Left lung (tissue), 4 donors: ENCODE measurements at regions not wholly inside any gene's neighbourhood (a gene's known extent, or its start where the extent isn't known, plus 50 kb on each side); places are given as distances from the start of the nearest gene placed in this dataset.
A peak's percentile ranks its signal among the peaks of the same experiment; 100 is the strongest.

Source experiments
- ATAC-seq: fragments of 200-7000 bp; cut with Tn5 transposase; one replicate; pipeline ENCODE4 v1.9.1; 2020; ENCODE audit warnings: moderate library complexity
- DNase-seq, 4 donors: peaks; one replicate each; pipeline ENCODE4 v3.0.0-alpha.2; 2013 to 2020
- H3K27ac ChIP-seq, 2 donors: fragments of 200-600 bp; sonication (generic) in 1 of 2; one replicate each; pipeline versions ENCODE4 v1.5.0 to v1.8.0; 2020 to 2021
- H3K27me3 ChIP-seq, 2 donors: fragments of 200-600 bp; sonication (generic) in 1 of 2; one replicate each; pipeline versions ENCODE4 v1.5.0 to v1.8.0; 2020 to 2021
- H3K36me3 ChIP-seq, 2 donors: fragments of 200-600 bp; sonication (generic) in 1 of 2; one replicate each; pipeline versions ENCODE4 v1.5.0 to v1.8.0; 2020 to 2021
- H3K4me1 ChIP-seq, 2 donors: fragments of 200-600 bp; one replicate each; pipeline ENCODE4 v1.8.0; 2021
- H3K4me3 ChIP-seq, 2 donors: fragments of 200-600 bp; sonication (generic) in 1 of 2; one replicate each; pipeline versions ENCODE4 v1.5.0 to v1.8.0; 2020 to 2021; ENCODE audit warnings: mild to moderate bottlenecking in 1 of 2
- H3K9me3 ChIP-seq, 2 donors: fragments of 200-600 bp; sonication (generic) in 1 of 2; one replicate each; pipeline versions ENCODE4 v1.5.0 to v1.8.0; 2020 to 2021
- CTCF ChIP-seq, 2 donors: fragments of 200-600 bp; sonication (generic) in 1 of 2; IDR thresholded peaks; one replicate each; pipeline versions ENCODE4 v1.5.0 to v1.8.0; 2021; ENCODE audit warnings: antibody characterized with exemption in 2 of 2
- intact Hi-C, 2 donors: fragments of 100-400 bp; cut with DNase I; formaldehyde crosslinking; loops; one replicate each; pipeline versions ENCODE4 v1.11.2 to v1.14.2; 2022
- donor health status: DM: no; HTN: yes; CAD: no.
- donor health status: DM: no; HTN: no; CAD: no.

- DNase-seq: no peak
Observed at GRCh38 chr14:58725226-58725625, 87.5 kb downstream of the DACT1 start.

GRCh38 chr14:58725871-58726270 lies 88.1 kb downstream of the DACT1 start:
- TF ChIP-seq CTCF (IDR thresholded peaks at IDR 0.05): no peak

More at GRCh38 chr14:58725226-58725625, 87.5 kb downstream of the DACT1 start:
- no peak overlapping the region for H3K4me3 ChIP-seq
- H3K36me3 ChIP-seq: no peaks in the 10 kb centered on the region
- no peak for ATAC-seq
- no peaks in the 10 kb centered on the region for H3K27me3 ChIP-seq
- intact Hi-C loops: no loop called here
- H3K4me1 ChIP-seq: no peaks in the 10 kb centered on the region
- no peak overlapping the region for H3K27ac ChIP-seq
- H3K9me3 ChIP-seq: no peaks in the 10 kb centered on the region
- no peak for TF ChIP-seq CTCF (IDR thresholded peaks at IDR 0.05)

GRCh38 chr14:58730792-58731464 lies 93.2 kb downstream of the DACT1 start:
- Histone ChIP-seq H3K4me1 (peaks cover 0 to 4% of the 10 kb centered on the region in 2 donors), H3K27me3 (no peaks in the 10 kb centered on the region), H3K36me3 (no peaks in the 10 kb centered on the region), H3K27ac (peak overlapping the region in 1 of 2 donors; percentile 28), H3K9me3 (no peaks in the 10 kb centered on the region), H3K4me3 (no peak overlapping the region)
- DNase-seq (no peak), ATAC-seq (peak; percentile 27)
- TF ChIP-seq CTCF (IDR thresholded peaks at IDR 0.05): no peak
- intact Hi-C loops: no loop called here

More at GRCh38 chr14:58725871-58726270, 88.1 kb downstream of the DACT1 start:
- intact Hi-C loops: no loop called here
- no peaks in the 10 kb centered on the region for H3K9me3 ChIP-seq
- no peak for DNase-seq
- no peaks in the 10 kb centered on the region for H3K4me1 ChIP-seq
- H3K27ac ChIP-seq: no peak overlapping the region
- no peak overlapping the region for H3K4me3 ChIP-seq
- no peak for ATAC-seq
- no peaks in the 10 kb centered on the region for H3K27me3 ChIP-seq
- H3K36me3 ChIP-seq: no peaks in the 10 kb centered on the region

- Histone ChIP-seq H3K27ac (peak overlapping the region in 1 of 2 donors; percentile 28), H3K4me3 (no peak overlapping the region), H3K36me3 (no peaks in the 10 kb centered on the region), H3K9me3 (no peaks in the 10 kb centered on the region), H3K4me1 (peaks cover 0 to 11% of the 10 kb centered on the region in 2 donors), H3K27me3 (no peaks in the 10 kb centered on the region)
- intact Hi-C loops: no loop called here
- DNase-seq (no peak), ATAC-seq (peak; percentile 79)
- TF ChIP-seq CTCF (IDR thresholded peaks at IDR 0.05): no peak
Observed at GRCh38 chr14:58731465-58732293, 93.9 kb downstream of the DACT1 start.

- Histone ChIP-seq H3K9me3 (no peaks in the 10 kb centered on the region), H3K36me3 (no peaks in the 10 kb centered on the region), H3K27ac (no peak overlapping the region), H3K4me3 (no peak overlapping the region), H3K27me3 (no peaks in the 10 kb centered on the region), H3K4me1 (peaks cover 0 to 13% of the 10 kb centered on the region in 2 donors)
- DNase-seq (no peak), ATAC-seq (no peak)
- no peak for TF ChIP-seq CTCF (IDR thresholded peaks at IDR 0.05)
- intact Hi-C loops: no loop called here
Observed at GRCh38 chr14:58732387-58732786, 94.6 kb downstream of the DACT1 start.
